ENCODE measurements at regions not wholly inside any gene's neighbourhood (a gene's known extent, or its start where the extent isn't known, plus 50 kb on each side); places are given as distances from the start of the nearest gene placed in this dataset.
A peak's percentile ranks its signal among the peaks of the same experiment; 100 is the strongest.

DNA sequence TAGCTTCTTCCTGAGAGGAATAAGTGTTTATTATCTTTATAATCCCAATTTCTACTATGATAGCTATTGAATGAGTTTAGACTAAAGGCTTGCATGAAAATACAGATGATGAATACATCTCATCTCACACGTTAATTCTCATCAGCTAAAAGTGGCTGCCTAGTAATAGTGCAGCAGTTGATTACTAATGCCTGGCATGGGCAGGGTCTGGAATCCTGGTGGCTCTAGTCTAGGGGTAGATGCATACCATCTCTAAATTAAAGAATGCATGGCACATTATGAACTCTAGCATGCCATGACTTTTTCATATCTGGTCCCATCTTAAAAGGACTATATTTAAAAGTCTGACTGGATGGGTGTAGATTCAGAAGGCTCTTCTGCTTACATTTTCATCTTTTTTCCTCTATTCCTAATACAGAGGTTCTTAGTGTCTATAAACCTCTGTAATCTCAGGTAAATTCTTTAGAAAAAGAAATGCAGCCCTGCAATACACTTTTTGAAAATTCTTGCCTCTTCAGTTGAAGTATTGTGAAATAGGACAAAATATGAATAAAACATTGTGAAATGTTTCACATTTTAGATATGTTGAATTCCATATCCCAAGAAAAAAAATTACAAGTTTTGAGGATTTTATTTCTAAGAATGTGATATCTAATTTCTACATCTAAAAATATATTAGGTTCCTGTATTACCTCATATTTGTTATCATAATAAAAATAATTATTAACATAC is 187.6 kb downstream of the C11orf87 start:
- TF ChIP-seq POLR2A (IDR thresholded peaks at IDR 0.05; ENCODE audit: extremely low read depth, insufficient read length), result no peak
- TF ChIP-seq CTCF (IDR thresholded peaks at IDR 0.05; ENCODE audit: low read depth, low read length), result no peak
- TF ChIP-seq MAX (IDR thresholded peaks at IDR 0.05; ENCODE audit: low read depth, low read length), result no peak
- TF ChIP-seq MYC (IDR thresholded peaks at IDR 0.05; ENCODE audit: low read depth, low read length), result no peak
- no peak for DNase-seq (ENCODE audit: low read depth)

GRCh38 chr11:109612496-109612895 is 190.5 kb downstream of the C11orf87 start:
- DNase-seq (ENCODE audit: low read depth), result no peak
- no peak for TF ChIP-seq CTCF (IDR thresholded peaks at IDR 0.05; ENCODE audit: low read depth, low read length)
- no peak for TF ChIP-seq MYC (IDR thresholded peaks at IDR 0.05; ENCODE audit: low read depth, low read length)
- no peak for TF ChIP-seq POLR2A (IDR thresholded peaks at IDR 0.05; ENCODE audit: extremely low read depth, insufficient read length)
- no peak for TF ChIP-seq MAX (IDR thresholded peaks at IDR 0.05; ENCODE audit: low read depth, low read length)
- H3K4me3 ChIP-seq (ENCODE audit: low read depth, low read length), result no peak overlapping the region

More for the DNA sequence above, 187.6 kb downstream of the C11orf87 start:
- H3K4me3 ChIP-seq (ENCODE audit: low read depth, low read length), result no peak overlapping the region

- no peak overlapping the region for H3K4me3 ChIP-seq (ENCODE audit: low read depth, low read length)
- DNase-seq (ENCODE audit: low read depth), result no peak
- no peak for TF ChIP-seq MAX (IDR thresholded peaks at IDR 0.05; ENCODE audit: low read depth, low read length)
- no peak for TF ChIP-seq MYC (IDR thresholded peaks at IDR 0.05; ENCODE audit: low read depth, low read length)
- TF ChIP-seq CTCF (IDR thresholded peaks at IDR 0.05; ENCODE audit: low read depth, low read length), result no peak
- no peak for TF ChIP-seq POLR2A (IDR thresholded peaks at IDR 0.05; ENCODE audit: extremely low read depth, insufficient read length)
Measured at GRCh38 chr11:109619498-109619897, 197.5 kb downstream of the C11orf87 start.

- no peak for DNase-seq (ENCODE audit: low read depth)
- TF ChIP-seq POLR2A (IDR thresholded peaks at IDR 0.05; ENCODE audit: extremely low read depth, insufficient read length) (no peak), CTCF (IDR thresholded peaks at IDR 0.05; ENCODE audit: low read depth, low read length) (no peak), MAX (IDR thresholded peaks at IDR 0.05; ENCODE audit: low read depth, low read length) (no peak), MYC (IDR thresholded peaks at IDR 0.05; ENCODE audit: low read depth, low read length) (no peak)
- no peak overlapping the region for H3K4me3 ChIP-seq (ENCODE audit: low read depth, low read length)
Measured at GRCh38 chr11:109629734-109630133, 207.7 kb downstream of the C11orf87 start.

GRCh38 chr11:109641549-109641948 is 219.6 kb downstream of the C11orf87 start:
- no peak overlapping the region for H3K4me3 ChIP-seq (ENCODE audit: low read depth, low read length)
- TF ChIP-seq CTCF (IDR thresholded peaks at IDR 0.05; ENCODE audit: low read depth, low read length), result no peak
- TF ChIP-seq POLR2A (IDR thresholded peaks at IDR 0.05; ENCODE audit: extremely low read depth, insufficient read length), result no peak
- no peak for TF ChIP-seq MAX (IDR thresholded peaks at IDR 0.05; ENCODE audit: low read depth, low read length)
- TF ChIP-seq MYC (IDR thresholded peaks at IDR 0.05; ENCODE audit: low read depth, low read length), result no peak
- peak; percentile 53 for DNase-seq (ENCODE audit: low read depth)
